CD14-positive monocyte (primary cell): ENCODE measurements at regions not wholly inside any gene's neighbourhood (a gene's known extent, or its start where the extent isn't known, plus 50 kb on each side); places are given as distances from the start of the nearest gene placed in this dataset.

Experiments
- DNase-seq, 3 donors: peaks; one replicate each; pipeline ENCODE4 v3.0.0-alpha.2; 2011 to 2022
- H2AFZ ChIP-seq: 2 replicates; pipeline ENCODE4 v1.6.0; 2012; ENCODE audit warnings: mild to moderate bottlenecking, low read depth, low read length, inconsistent platforms; ENCODE audit not compliant: insufficient read depth, poor library complexity, severe bottlenecking
- H3K27ac ChIP-seq, 2 donors: 1 replicate in 1 of 2; 2 replicates in 1 of 2; pipeline ENCODE4 v1.5.1; 2012 to 2013; ENCODE audit warnings: low read length in 2 of 2, control low read depth in 1 of 2, inconsistent platforms in 1 of 2, low read depth in 1 of 2, mild to moderate bottlenecking in 1 of 2
- H3K27me3 ChIP-seq, 2 donors: one replicate each; pipeline versions ENCODE4 v1.6.0 to v1.6.1; 2011 to 2013; ENCODE audit warnings: low read length in 2 of 2; ENCODE audit not compliant: control insufficient read depth in 2 of 2, insufficient read depth in 2 of 2
- H3K36me3 ChIP-seq, 2 donors: replicated peaks in 1 of 2; 1 replicate in 1 of 2; 2 replicates in 1 of 2; pipeline versions ENCODE4 v1.5.1 to v1.6.1; 2012 to 2013; ENCODE audit warnings: low read length in 2 of 2, control low read depth in 1 of 2, inconsistent platforms in 1 of 2, mild to moderate bottlenecking in 1 of 2; ENCODE audit not compliant: insufficient read depth in 2 of 2, control insufficient read depth in 1 of 2
- H3K4me1 ChIP-seq, 2 donors: 1 replicate in 1 of 2; 2 replicates in 1 of 2; pipeline versions ENCODE4 v1.5.1 to v1.6.1; 2012 to 2013; ENCODE audit warnings: low read length in 2 of 2, control low read depth in 1 of 2, inconsistent platforms in 1 of 2, mild to moderate bottlenecking in 1 of 2, moderate library complexity in 1 of 2; ENCODE audit not compliant: insufficient read depth in 2 of 2, control insufficient read depth in 1 of 2
- H3K4me2 ChIP-seq: replicated peaks from 2 replicates; pipeline ENCODE3; 2012; ENCODE audit warnings: low read length, moderate library complexity, mild to moderate bottlenecking; ENCODE audit not compliant: poor library complexity, severe bottlenecking; ENCODE audit errors: extremely low read depth
- H3K4me3 ChIP-seq, 3 experiments: fragments of 200-600 bp in 1 of 3; sonication (generic) in 1 of 3; replicated peaks in 1 of 3; 1 replicate in 2 of 3; 2 replicates in 1 of 3; pipeline ENCODE4 v1.5.1; 2011 to 2013; ENCODE audit warnings: low read length in 3 of 3, mild to moderate bottlenecking in 3 of 3, control low read depth in 2 of 3, low read depth in 2 of 3, inconsistent platforms in 1 of 3, moderate library complexity in 1 of 3
- H3K79me2 ChIP-seq: 2 replicates; pipeline ENCODE4 v1.6.0; 2012; ENCODE audit warnings: mild to moderate bottlenecking, control low read depth, inconsistent platforms, low read length, moderate library complexity; ENCODE audit not compliant: insufficient read depth
- H3K9ac ChIP-seq: 2 replicates; pipeline ENCODE4 v1.6.0; 2017; ENCODE audit warnings: low read length, mild to moderate bottlenecking; ENCODE audit not compliant: insufficient read depth, poor library complexity, severe bottlenecking
- H3K9me3 ChIP-seq, 2 donors: replicated peaks in 1 of 2; 1 replicate in 1 of 2; 2 replicates in 1 of 2; pipeline versions ENCODE4 v1.5.1 to v1.6.1; 2012 to 2013; ENCODE audit warnings: low read length in 2 of 2, control low read depth in 1 of 2; ENCODE audit not compliant: control insufficient read depth in 1 of 2, insufficient read depth in 1 of 2
- H4K20me1 ChIP-seq: 2 replicates; pipeline ENCODE4 v1.6.0; 2012; ENCODE audit warnings: mild to moderate bottlenecking, low read length, control low read depth, moderate library complexity; ENCODE audit not compliant: insufficient read depth
- H3K27ac Mint-ChIP-seq, 7 donors: one replicate each; pipeline ENCODE4 v1.8.0; 2020; ENCODE audit warnings: mild to moderate bottlenecking in 7 of 7, mixed read lengths in 7 of 7, moderate library complexity in 6 of 7, inconsistent platforms in 2 of 7
- H3K27me3 Mint-ChIP-seq, 3 donors: one replicate each; pipeline ENCODE4 v1.8.0; 2021 to 2022; ENCODE audit warnings: low read depth in 3 of 3, mild to moderate bottlenecking in 3 of 3, mixed read lengths in 3 of 3, moderate library complexity in 3 of 3, inconsistent platforms in 1 of 3
- H3K36me3 Mint-ChIP-seq, 2 donors: one replicate each; pipeline ENCODE4 v1.8.0; 2020; ENCODE audit warnings: mixed read lengths in 2 of 2, inconsistent platforms in 1 of 2, mild to moderate bottlenecking in 1 of 2
- H3K4me1 Mint-ChIP-seq: one replicate; pipeline ENCODE4 v1.8.0; 2020; ENCODE audit warnings: mild to moderate bottlenecking, mixed read lengths
- H3K4me3 Mint-ChIP-seq, 2 donors: one replicate each; pipeline ENCODE4 v1.8.0; 2020; ENCODE audit warnings: mild to moderate bottlenecking in 2 of 2, mixed read lengths in 2 of 2, moderate library complexity in 1 of 2
- H3K9me3 Mint-ChIP-seq, 7 donors: one replicate each; pipeline ENCODE4 v1.8.0; 2020 to 2022; ENCODE audit warnings: mixed read lengths in 7 of 7, mild to moderate bottlenecking in 6 of 7, moderate library complexity in 6 of 7, inconsistent platforms in 2 of 7
- CTCF ChIP-seq: fragments of 200-600 bp; IDR thresholded peaks from one replicate; pipeline ENCODE4 v1.8.0; 2022; ENCODE audit warnings: antibody characterized with exemption, mild to moderate bottlenecking
- WGBS: methylation state at CpG from one replicate; pipeline ENCODE4 v1.1.5; 2013; ENCODE audit warnings: missing lambda C conversion rate; ENCODE audit not compliant: insufficient coverage; 5-methylcytosine and 5-hydroxymethylcytosine counted together
- intact Hi-C, 2 donors: fragments of 100-400 bp; cut with micrococcal nuclease; formaldehyde crosslinking; loops; one replicate each; pipeline versions ENCODE4 v1.15.0 to v1.15.1; 2023

GRCh38 chr13:65921933-65922332, 1308.2 kb downstream of the PCDH9 start:
- no peak for DNase-seq
- no peaks in the 10 kb centered on the region for H3K4me1 Mint-ChIP-seq
- no peak overlapping the region for H3K27ac ChIP-seq
- no peaks in the 10 kb centered on the region for H4K20me1 ChIP-seq
- no peaks in the 10 kb centered on the region for H3K36me3 ChIP-seq
- H3K9ac ChIP-seq, result no peak overlapping the region
- intact Hi-C loops, result no loop called here
- H2AFZ ChIP-seq, result no peak overlapping the region
- no peaks in the 10 kb centered on the region for H3K79me2 ChIP-seq
- H3K9me3 Mint-ChIP-seq, result peaks cover 0 to 9% (median 2%) of the 10 kb centered on the region in 7 donors
- WGBS, result no CpG with 5 or more reads among the region's 2 CpGs
- no peak for TF ChIP-seq CTCF
- H3K4me1 ChIP-seq, result no peaks in the 10 kb centered on the region
- H3K27me3 Mint-ChIP-seq, result no peaks in the 10 kb centered on the region
- H3K27me3 ChIP-seq, result no peaks in the 10 kb centered on the region
- H3K36me3 Mint-ChIP-seq, result no peaks in the 10 kb centered on the region
- no peak overlapping the region for H3K4me2 ChIP-seq
- H3K27ac Mint-ChIP-seq, result no peak overlapping the region
- H3K9me3 ChIP-seq, result peaks cover 0 to 4% of the 10 kb centered on the region in 2 donors
- no peak overlapping the region for H3K4me3 Mint-ChIP-seq
- H3K4me3 ChIP-seq, result no peak overlapping the region

- H3K27me3 Mint-ChIP-seq, result no peaks in the 10 kb centered on the region
- H3K4me3 Mint-ChIP-seq, result no peak overlapping the region
- no peaks in the 10 kb centered on the region for H3K36me3 Mint-ChIP-seq
- Histone ChIP-seq H3K27ac (no peak overlapping the region), H3K79me2 (no peaks in the 10 kb centered on the region), H3K4me3 (no peak overlapping the region), H3K4me1 (no peaks in the 10 kb centered on the region), H3K27me3 (no peaks in the 10 kb centered on the region), H3K36me3 (no peaks in the 10 kb centered on the region), H2AFZ (no peak overlapping the region), H3K4me2 (no peak overlapping the region), H4K20me1 (no peaks in the 10 kb centered on the region), H3K9ac (no peak overlapping the region), H3K9me3 (peaks cover 0 to 4% of the 10 kb centered on the region in 2 donors)
- peaks cover 0 to 5% (median 0%) of the 10 kb centered on the region in 7 donors for H3K9me3 Mint-ChIP-seq
- no peaks in the 10 kb centered on the region for H3K4me1 Mint-ChIP-seq
- intact Hi-C loops, result no loop called here
- no peak for DNase-seq
- no peak overlapping the region for H3K27ac Mint-ChIP-seq
- 50% methylated on average over 1 of the region's 3 CpGs for WGBS
- no peak for TF ChIP-seq CTCF
Measured at GRCh38 chr13:65917731-65918130, 1312.4 kb downstream of the PCDH9 start.
